ENCODE measurements at regions not wholly inside any gene's neighbourhood (a gene's known extent, or its start where the extent isn't known, plus 50 kb on each side); places are given as distances from the start of the nearest gene placed in this dataset.
"Not testable (repeated sequence)": the region's sequence is repeated elsewhere in the genome, so short reads cannot be mapped to it uniquely, and the experiment has no call there.

GRCh38 chr10:43921478-43921877 lies 272.8 kb upstream of the ZNF32 start:
- no peak for TF ChIP-seq EP300 (IDR thresholded peaks at IDR 0.05; ENCODE audit: low read depth)
- no peak for TF ChIP-seq POLR2AphosphoS5 (IDR thresholded peaks at IDR 0.05)
- TF ChIP-seq CTCF (IDR thresholded peaks at IDR 0.05): no peak
- TF ChIP-seq POLR2A (IDR thresholded peaks at IDR 0.05): no peak
- in situ Hi-C loops (cut with MboI; ENCODE audit: low pct_ligation_motif_present in 1 of 4, low pct_unique_long_range_greater_than_20kb in 1 of 4, low sequenced_read_pairs in 3 of 4) (no loop called here), intact Hi-C loops (cut with DNase I; ENCODE audit: low total_unique reads) (no loop called here)
- Histone ChIP-seq H3K9me3 (no peaks in the 10 kb centered on the region), H3K27me3 (no peaks in the 10 kb centered on the region), H3K36me3 (no peaks in the 10 kb centered on the region), H3K27ac (no peak overlapping the region), H3K4me3 (no peak overlapping the region), H3K4me1 (no peaks in the 10 kb centered on the region)
- no peak for DNase-seq
- WGBS, 2 donors (ENCODE audit: low coverage in 1 of 2): 90% methylated on average over 6 of the region's 6 CpGs; no CpG with 5 or more reads in 1 of the 2 donors

- H3K9me3 ChIP-seq; DNase-seq; intact Hi-C loops (cut with DNase I; ENCODE audit: low total_unique reads); H3K27ac ChIP-seq; H3K4me1 ChIP-seq; H3K36me3 ChIP-seq; in situ Hi-C loops (cut with MboI; ENCODE audit: low pct_ligation_motif_present in 1 of 4, low pct_unique_long_range_greater_than_20kb in 1 of 4, low sequenced_read_pairs in 3 of 4); H3K4me3 ChIP-seq; H3K27me3 ChIP-seq: not testable (repeated sequence)
- 76% methylated on average over 12 of the region's 12 CpGs; no CpG with 5 or more reads in 1 of the 2 donors for WGBS, 2 donors (ENCODE audit: low coverage in 1 of 2)
These were observed 271.6 kb upstream of the ZNF32 start for GRCh38 chr10:43920236-43920758.

- Histone ChIP-seq H3K27me3 (no peaks in the 10 kb centered on the region), H3K27ac (no peak overlapping the region), H3K9me3 (no peaks in the 10 kb centered on the region), H3K4me1 (peaks cover 0 to 8% (median 0%) of the 10 kb centered on the region in 4 donors), H3K36me3 (no peaks in the 10 kb centered on the region), H3K4me3 (no peak overlapping the region)
- WGBS, 2 donors (ENCODE audit: low coverage in 1 of 2): 73 to 78% methylated on average over 5 to 8 of the region's 8 CpGs
- in situ Hi-C loops (cut with MboI; ENCODE audit: low pct_ligation_motif_present in 1 of 4, low pct_unique_long_range_greater_than_20kb in 1 of 4, low sequenced_read_pairs in 3 of 4) (no loop called here), intact Hi-C loops (cut with DNase I; ENCODE audit: low total_unique reads) (no loop called here)
- no peak for DNase-seq
- no peak for TF ChIP-seq EP300 (IDR thresholded peaks at IDR 0.05; ENCODE audit: low read depth)
- no peak for TF ChIP-seq CTCF (IDR thresholded peaks at IDR 0.05)
- TF ChIP-seq POLR2AphosphoS5 (IDR thresholded peaks at IDR 0.05): no peak
- no peak for TF ChIP-seq POLR2A (IDR thresholded peaks at IDR 0.05)
These were observed 265.1 kb upstream of the ZNF32 start for GRCh38 chr10:43913676-43914235.

- Histone ChIP-seq H3K36me3 (no peaks in the 10 kb centered on the region), H3K4me3 (no peak overlapping the region), H3K27ac (no peak overlapping the region), H3K27me3 (no peaks in the 10 kb centered on the region), H3K9me3 (no peaks in the 10 kb centered on the region), H3K4me1 (peaks cover 0 to 8% (median 0%) of the 10 kb centered on the region in 4 donors)
- no peak for DNase-seq
- intact Hi-C loops (cut with DNase I; ENCODE audit: low total_unique reads) (no loop called here), in situ Hi-C loops (cut with MboI; ENCODE audit: low pct_ligation_motif_present in 1 of 4, low pct_unique_long_range_greater_than_20kb in 1 of 4, low sequenced_read_pairs in 3 of 4) (no loop called here)
- TF ChIP-seq CTCF (IDR thresholded peaks at IDR 0.05): no peak
- no peak for TF ChIP-seq POLR2AphosphoS5 (IDR thresholded peaks at IDR 0.05)
- TF ChIP-seq EP300 (IDR thresholded peaks at IDR 0.05; ENCODE audit: low read depth): no peak
- no peak for TF ChIP-seq POLR2A (IDR thresholded peaks at IDR 0.05)
- WGBS, 2 donors (ENCODE audit: low coverage in 1 of 2): 69 to 86% methylated on average over 2 to 3 of the region's 3 CpGs
These were observed 263.8 kb upstream of the ZNF32 start for GRCh38 chr10:43912469-43912868.

- Histone ChIP-seq H3K27ac (peak overlapping the region; percentile 45 to 63 (median 60)), H3K27me3 (no peaks in the 10 kb centered on the region), H3K9me3 (no peaks in the 10 kb centered on the region), H3K36me3 (no peaks in the 10 kb centered on the region), H3K4me1 (peaks cover 0 to 23% (median 3%) of the 10 kb centered on the region in 4 donors), H3K4me3 (no peak overlapping the region)
- 57 to 73% methylated on average over 1 to 8 of the region's 8 CpGs for WGBS, 2 donors (ENCODE audit: low coverage in 1 of 2)
- intact Hi-C loops (cut with DNase I; ENCODE audit: low total_unique reads) (no loop called here), in situ Hi-C loops (cut with MboI; ENCODE audit: low pct_ligation_motif_present in 1 of 4, low pct_unique_long_range_greater_than_20kb in 1 of 4, low sequenced_read_pairs in 3 of 4) (no loop called here)
- no peak for DNase-seq
- no peak for TF ChIP-seq EP300 (IDR thresholded peaks at IDR 0.05; ENCODE audit: low read depth)
- no peak for TF ChIP-seq POLR2A (IDR thresholded peaks at IDR 0.05)
- no peak for TF ChIP-seq POLR2AphosphoS5 (IDR thresholded peaks at IDR 0.05)
- no peak for TF ChIP-seq CTCF (IDR thresholded peaks at IDR 0.05)
These were observed 257.8 kb upstream of the ZNF32 start for GRCh38 chr10:43906490-43906889.

Data from transverse colon (tissue), 4 donors.